Vagina (tissue), 2 donors: ENCODE measurements at regions not wholly inside any gene's neighbourhood (a gene's known extent, or its start where the extent isn't known, plus 50 kb on each side); places are given as distances from the start of the nearest gene placed in this dataset.

Experiments
- CTCF ChIP-seq, 3 experiments: fragments of 450-650 bp in 2 of 3; fragments of 200-600 bp in 1 of 3; sonication (generic) in 1 of 3; IDR thresholded peaks; one replicate each; pipeline ENCODE4 v1.5.1; 2017 to 2019; ENCODE audit warnings: antibody characterized with exemption in 3 of 3, mild to moderate bottlenecking in 2 of 3, moderate library complexity in 2 of 3
- POLR2A ChIP-seq, 2 donors: fragments of 450-650 bp; IDR thresholded peaks; one replicate each; pipeline ENCODE4 v1.6.1; 2017; ENCODE audit warnings: antibody characterized with exemption in 2 of 2, mild to moderate bottlenecking in 2 of 2, moderate library complexity in 2 of 2
- POLR2AphosphoS5 ChIP-seq, 2 donors: sonication (generic); formaldehyde crosslinking; IDR thresholded peaks; one replicate each; pipeline ENCODE4 v1.9.0; 2017; ENCODE audit warnings: antibody characterized with exemption in 2 of 2, mild to moderate bottlenecking in 2 of 2, low read depth in 1 of 2; ENCODE audit not compliant: insufficient read depth in 1 of 2

GRCh38 chr2:176795823-176796222, 416.8 kb upstream of the HNRNPA3 start:
- TF ChIP-seq POLR2AphosphoS5 (IDR thresholded peaks at IDR 0.05; ENCODE audit: insufficient read depth in 1 of 2, low read depth in 1 of 2) (no peak), POLR2A (IDR thresholded peaks at IDR 0.05) (no peak), CTCF (IDR thresholded peaks at IDR 0.05) (no peak)
